SK-N-SH (cell line): ENCODE measurements at regions not wholly inside any gene's neighbourhood (a gene's known extent, or its start where the extent isn't known, plus 50 kb on each side); places are given as distances from the start of the nearest gene placed in this dataset.

ENCODE experiments used
- CTCF ChIA-PET: fragments of 300-600, 350-600 bp; formaldehyde crosslinking; extraction: SDS; loops from one replicate; lab custom pipeline; 2021; lab: Yijun Ruan, JAX
- POLR2A ChIA-PET: fragments of 350-600 bp; sonication (Branson Sonifier 250); formaldehyde crosslinking; extraction: SDS; loops from one replicate; lab custom pipeline; 2020; ENCODE audit warnings: antibody characterized with exemption, inconsistent platforms; lab: Yijun Ruan, JAX
- DNase-seq: peaks from one replicate; pipeline ENCODE4 v3.0.0; 2012
- H2AFZ ChIP-seq: fragments of 200-600 bp; sonication (generic); 2 replicates; pipeline ENCODE4 v1.8.1; 2016; ENCODE audit warnings: antibody characterized with exemption, mild to moderate bottlenecking, low read depth
- H3F3A ChIP-seq: fragments of 200-600 bp; sonication (generic); replicated peaks from 2 replicates; pipeline ENCODE3; 2016; ENCODE audit warnings: antibody characterized with exemption, mild to moderate bottlenecking; ENCODE audit not compliant: insufficient read depth
- H3K27ac ChIP-seq, 2 experiments: fragments of 200-500 bp in 1 of 2; fragments of 200-600 bp in 1 of 2; sonication (Bioruptor generic) in 1 of 2; sonication (generic), shearing (Covaris generic) in 1 of 2; 2 replicates each; pipeline versions ENCODE4 v1.5.1 to v1.6.1; 2014 to 2016; ENCODE audit warnings: low read depth in 2 of 2, inconsistent platforms in 1 of 2, low read length in 1 of 2, mild to moderate bottlenecking in 1 of 2, mixed read lengths in 1 of 2
- H3K27me3 ChIP-seq: fragments of 200-600 bp; sonication (generic), shearing (Covaris generic); 2 replicates; pipeline ENCODE4 v1.6.1; 2016; ENCODE audit warnings: mixed run types; ENCODE audit not compliant: insufficient read depth
- H3K36me3 ChIP-seq, 2 experiments: fragments of 200-500 bp in 1 of 2; fragments of 200-600 bp in 1 of 2; sonication (Bioruptor generic) in 1 of 2; sonication (generic) in 1 of 2; replicated peaks in 1 of 2; 2 replicates each; pipeline versions ENCODE3 to v1.5.1; 2014 to 2016; ENCODE audit warnings: low read length in 1 of 2, mild to moderate bottlenecking in 1 of 2; ENCODE audit not compliant: insufficient read depth in 2 of 2, control insufficient read depth in 1 of 2
- H3K4me1 ChIP-seq, 2 experiments: fragments of 200-500 bp in 1 of 2; fragments of 200-600 bp in 1 of 2; sonication (Bioruptor generic) in 1 of 2; sonication (generic), shearing (Covaris generic) in 1 of 2; 2 replicates each; pipeline versions ENCODE4 v1.5.1 to v1.6.1; 2014 to 2016; ENCODE audit warnings: low read depth in 1 of 2, low read length in 1 of 2, mixed run types in 1 of 2; ENCODE audit not compliant: insufficient read depth in 2 of 2, control insufficient read depth in 1 of 2
- H3K4me2 ChIP-seq: fragments of 200-600 bp; sonication (generic), shearing (Covaris generic); 2 replicates; pipeline ENCODE4 v1.6.1; 2017; ENCODE audit warnings: mixed run types
- H3K4me3 ChIP-seq, 2 experiments: fragments of 200-500 bp in 1 of 2; fragments of 200-600 bp in 1 of 2; sonication (Bioruptor generic) in 1 of 2; sonication (generic), shearing (Covaris generic) in 1 of 2; 2 replicates each; pipeline versions ENCODE4 v1.5.1 to v1.8.1; 2014 to 2016; ENCODE audit warnings: low read depth in 2 of 2, inconsistent platforms in 1 of 2, low read length in 1 of 2, mild to moderate bottlenecking in 1 of 2, mixed read lengths in 1 of 2, moderate library complexity in 1 of 2
- H3K79me2 ChIP-seq: fragments of 200-600 bp; sonication (generic); 2 replicates; pipeline ENCODE4 v1.8.1; 2017; ENCODE audit warnings: mild to moderate bottlenecking; ENCODE audit not compliant: insufficient read depth
- H3K9ac ChIP-seq: fragments of 200-600 bp; sonication (generic); 2 replicates; pipeline ENCODE4 v1.6.1; 2017; ENCODE audit warnings: mixed run types
- H3K9me2 ChIP-seq: fragments of 200-600 bp; sonication (generic); 2 replicates; pipeline ENCODE4 v1.6.1; 2017; ENCODE audit warnings: mixed run types
- H3K9me3 ChIP-seq: fragments of 200-600 bp; sonication (generic); 2 replicates; pipeline ENCODE4 v1.6.1; 2017; ENCODE audit warnings: mixed run types, mild to moderate bottlenecking, moderate library complexity
- H4K20me1 ChIP-seq: fragments of 200-600 bp; sonication (generic); 2 replicates; pipeline ENCODE4 v1.6.1; 2017; ENCODE audit warnings: mild to moderate bottlenecking, mixed run types; ENCODE audit not compliant: insufficient read depth
- FOXJ3 ChIP-seq: sonication (generic); formaldehyde crosslinking; IDR thresholded peaks from 2 replicates; pipeline ENCODE4 v1.5.1; 2020; ENCODE audit warnings: mild to moderate bottlenecking, missing genetic modification reagents
- FOXM1 ChIP-seq: IDR thresholded peaks from 2 replicates; pipeline ENCODE4 v1.4.0; 2012; ENCODE audit warnings: low read depth, mild to moderate bottlenecking
- GABPA ChIP-seq: IDR thresholded peaks from 2 replicates; pipeline ENCODE4 v1.4.0; 2012; ENCODE audit warnings: low read depth, mild to moderate bottlenecking
- MEF2A ChIP-seq: IDR thresholded peaks from 2 replicates; pipeline ENCODE4 v1.4.0; 2012; ENCODE audit warnings: low read depth, borderline replicate concordance
- MXI1 ChIP-seq: IDR thresholded peaks from 2 replicates; pipeline ENCODE4 v1.6.1; 2012; ENCODE audit warnings: mild to moderate bottlenecking, low read depth, low read length, improper control_type of control experiment
- NRF1 ChIP-seq: IDR thresholded peaks from 2 replicates; pipeline ENCODE4 v1.6.1; 2012; ENCODE audit warnings: low read depth, mild to moderate bottlenecking, low read length
- RAD21 ChIP-seq: IDR thresholded peaks from 2 replicates; pipeline ENCODE4 v1.6.1; 2012; ENCODE audit warnings: mild to moderate bottlenecking, low read length
- RCOR1 ChIP-seq: fragments of 150-350 bp; IDR thresholded peaks from 2 replicates; pipeline ENCODE4 v1.6.1; 2017; ENCODE audit warnings: antibody characterized with exemption, low read length
- RXRA ChIP-seq: IDR thresholded peaks from 2 replicates; pipeline ENCODE4 v1.4.0; 2012; ENCODE audit warnings: low read depth, mild to moderate bottlenecking, borderline replicate concordance
- TCF12 ChIP-seq: IDR thresholded peaks from 2 replicates; pipeline ENCODE4 v1.4.0; 2012
- TEAD4 ChIP-seq: IDR thresholded peaks from 2 replicates; pipeline ENCODE4 v1.4.0; 2012; ENCODE audit warnings: mild to moderate bottlenecking, borderline replicate concordance; ENCODE audit not compliant: insufficient read depth
- USF1 ChIP-seq: IDR thresholded peaks from 2 replicates; pipeline ENCODE4 v1.4.0; 2012; ENCODE audit warnings: low read depth, borderline replicate concordance
- YY1 ChIP-seq: IDR thresholded peaks from 2 replicates; pipeline ENCODE4 v1.4.0; 2012; ENCODE audit warnings: low read depth, mild to moderate bottlenecking
- ZBTB33 ChIP-seq: IDR thresholded peaks from 2 replicates; pipeline ENCODE4 v1.4.0; 2012; ENCODE audit warnings: low read depth, borderline replicate concordance
- WGBS: methylation state at CpG from one replicate; pipeline ENCODE4 v1.1.6; 2017; ENCODE audit warnings: low lambda C conversion rate; 5-methylcytosine and 5-hydroxymethylcytosine counted together

GRCh38 chr1:23628951-23629387 is 62.6 kb upstream of the RPL11 start (continued):
- no peak for TF ChIP-seq ZBTB33

- CTCF ChIA-PET, result interaction anchor here (3.5 kb wide), 1 partner anchor 10 kb away, joined by 19 read pairs; no protein-coding TSS in a partner anchor
- no peaks in the 10 kb centered on the region for H4K20me1 ChIP-seq
- TF ChIP-seq MEF2A, result no peak
- TF ChIP-seq TEAD4, result no peak
- TF ChIP-seq NRF1, result no peak
- no peak for TF ChIP-seq RXRA
- no peak overlapping the region for H3K4me2 ChIP-seq
- no peaks in the 10 kb centered on the region for H3K36me3 ChIP-seq
- H3K27ac ChIP-seq, result no peak overlapping the region
- POLR2A ChIA-PET, result no interaction called here
- no peak overlapping the region for H2AFZ ChIP-seq
- WGBS, result 89% methylated on average over 10 of the region's 11 CpGs
- H3K79me2 ChIP-seq, result no peaks in the 10 kb centered on the region
- no peaks in the 10 kb centered on the region for H3K4me1 ChIP-seq
- H3K9ac ChIP-seq, result no peak overlapping the region
- H3K4me3 ChIP-seq, result no peak overlapping the region
- no peaks in the 10 kb centered on the region for H3K27me3 ChIP-seq
- no peaks in the 10 kb centered on the region for H3K9me3 ChIP-seq
- no peak for DNase-seq
- no peaks in the 10 kb centered on the region for H3K9me2 ChIP-seq
- peaks cover 3% of the 10 kb centered on the region for H3F3A ChIP-seq
Observed at GRCh38 chr1:23627069-23627735, 64.4 kb upstream of the RPL11 start.

GRCh38 chr1:23625929-23626535 is 65.6 kb upstream of the RPL11 start:
- no peaks in the 10 kb centered on the region for H4K20me1 ChIP-seq
- no peaks in the 10 kb centered on the region for H3K36me3 ChIP-seq
- H3K4me2 ChIP-seq, result no peak overlapping the region
- no peaks in the 10 kb centered on the region for H3K9me3 ChIP-seq
- ChIA-PET CTCF (interaction anchor here (0.9 to 3.5 kb wide), 3 partner anchors 9 to 129 kb away, joined by 3 to 19 read pairs (median 4); no protein-coding TSS in a partner anchor), POLR2A (no interaction called here)
- no peak overlapping the region for H3K27ac ChIP-seq
- 72% methylated on average over 1 of the region's 1 CpG for WGBS
- TF ChIP-seq FOXM1 (no peak), YY1 (no peak), RCOR1 (no peak), ZBTB33 (no peak), NRF1 (no peak), USF1 (no peak), TEAD4 (no peak), GABPA (no peak), RXRA (no peak), TCF12 (no peak), MXI1 (no peak), FOXJ3 (CRISPR knock-in tag) (no peak), RAD21 (no peak)
- H3F3A ChIP-seq, result peaks cover 3% of the 10 kb centered on the region
- H3K4me1 ChIP-seq, result no peaks in the 10 kb centered on the region
- no peaks in the 10 kb centered on the region for H3K79me2 ChIP-seq
- no peaks in the 10 kb centered on the region for H3K27me3 ChIP-seq
- H3K9me2 ChIP-seq, result no peaks in the 10 kb centered on the region
- H3K4me3 ChIP-seq, result no peak overlapping the region
- no peak for DNase-seq
- H2AFZ ChIP-seq, result no peak overlapping the region
- H3K9ac ChIP-seq, result no peak overlapping the region
